ENCODE measurements at regions not wholly inside any gene's neighbourhood (a gene's known extent, or its start where the extent isn't known, plus 50 kb on each side); places are given as distances from the start of the nearest gene placed in this dataset.

- DNase-seq (ENCODE audit: low spot score), result no peak
- TF ChIP-seq CTCF (IDR thresholded peaks at IDR 0.05; ENCODE audit: extremely low read depth, missing control alignments), result no peak
Measured at GRCh38 chr14:101234244-101234937, 326.9 kb upstream of the DIO3 start.

- no peak for DNase-seq (ENCODE audit: low spot score)
- no peak for TF ChIP-seq CTCF (IDR thresholded peaks at IDR 0.05; ENCODE audit: extremely low read depth, missing control alignments)
Measured at GRCh38 chr14:101234999-101235334, 326.3 kb upstream of the DIO3 start.

- TF ChIP-seq CTCF (IDR thresholded peaks at IDR 0.05; ENCODE audit: extremely low read depth, missing control alignments), result peak; percentile 53
- peak; percentile 75 for DNase-seq (ENCODE audit: low spot score)
Measured at GRCh38 chr14:101235335-101236103, 325.8 kb upstream of the DIO3 start.

GRCh38 chr14:101236496-101237251 lies 324.6 kb upstream of the DIO3 start:
- no peak for TF ChIP-seq CTCF (IDR thresholded peaks at IDR 0.05; ENCODE audit: extremely low read depth, missing control alignments)
- DNase-seq (ENCODE audit: low spot score), result no peak

- no peak for DNase-seq (ENCODE audit: low spot score)
- TF ChIP-seq CTCF (IDR thresholded peaks at IDR 0.05; ENCODE audit: extremely low read depth, missing control alignments), result no peak
Measured at GRCh38 chr14:101237252-101237616, 324.1 kb upstream of the DIO3 start.

- TF ChIP-seq CTCF (IDR thresholded peaks at IDR 0.05; ENCODE audit: extremely low read depth, missing control alignments), result no peak
- no peak for DNase-seq (ENCODE audit: low spot score)
Measured at GRCh38 chr14:101239065-101239464, 322.2 kb upstream of the DIO3 start.

GRCh38 chr14:101241147-101241546 lies 320.1 kb upstream of the DIO3 start:
- DNase-seq (ENCODE audit: low spot score), result no peak
- TF ChIP-seq CTCF (IDR thresholded peaks at IDR 0.05; ENCODE audit: extremely low read depth, missing control alignments), result no peak

Data from GM20000 (cell line).